GM12875 (cell line): ENCODE measurements at regions not wholly inside any gene's neighbourhood (a gene's known extent, or its start where the extent isn't known, plus 50 kb on each side); places are given as distances from the start of the nearest gene placed in this dataset.

Experiments used
- H3K4me3 ChIP-seq: one replicate; pipeline ENCODE4 v1.5.1; 2011; ENCODE audit warnings: low read depth, low read length, control low read depth
- CTCF ChIP-seq: IDR thresholded peaks from 2 replicates; pipeline ENCODE4 v1.5.1; 2011; ENCODE audit warnings: low read depth, mild to moderate bottlenecking, control low read depth, inconsistent platforms, low read length, moderate library complexity, borderline replicate concordance; ENCODE audit not compliant: insufficient read depth

- H3K4me3 ChIP-seq = no peak overlapping the region
- no peak for TF ChIP-seq CTCF
Measured at GRCh38 chr2:60309941-60310660, 243.4 kb downstream of the BCL11A start.

GRCh38 chr2:60309336-60309735 is 244.1 kb downstream of the BCL11A start:
- H3K4me3 ChIP-seq = no peak overlapping the region
- TF ChIP-seq CTCF = no peak

GRCh38 chr2:60306267-60306861 is 247.1 kb downstream of the BCL11A start:
- no peak overlapping the region for H3K4me3 ChIP-seq
- TF ChIP-seq CTCF = no peak

DNA sequence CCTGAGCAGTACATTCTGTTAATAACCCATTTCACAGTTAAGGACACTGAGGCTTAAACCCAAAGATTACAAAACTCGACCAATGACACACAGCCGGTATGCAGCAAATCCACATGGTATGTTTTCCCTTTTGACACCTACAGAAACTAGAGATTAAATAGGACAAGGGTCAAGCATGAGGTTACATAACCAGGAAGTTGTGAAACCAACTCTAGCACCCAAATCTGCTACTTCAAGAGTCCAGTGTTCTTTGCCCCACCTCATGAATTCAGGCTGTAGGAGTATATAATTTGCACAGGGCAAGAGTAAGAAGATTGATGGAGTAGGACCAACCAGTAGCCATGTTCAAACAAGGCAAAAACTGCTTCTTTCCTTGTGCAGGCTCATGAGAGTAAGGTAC is 249.8 kb downstream of the BCL11A start:
- TF ChIP-seq CTCF = no peak

DNA sequence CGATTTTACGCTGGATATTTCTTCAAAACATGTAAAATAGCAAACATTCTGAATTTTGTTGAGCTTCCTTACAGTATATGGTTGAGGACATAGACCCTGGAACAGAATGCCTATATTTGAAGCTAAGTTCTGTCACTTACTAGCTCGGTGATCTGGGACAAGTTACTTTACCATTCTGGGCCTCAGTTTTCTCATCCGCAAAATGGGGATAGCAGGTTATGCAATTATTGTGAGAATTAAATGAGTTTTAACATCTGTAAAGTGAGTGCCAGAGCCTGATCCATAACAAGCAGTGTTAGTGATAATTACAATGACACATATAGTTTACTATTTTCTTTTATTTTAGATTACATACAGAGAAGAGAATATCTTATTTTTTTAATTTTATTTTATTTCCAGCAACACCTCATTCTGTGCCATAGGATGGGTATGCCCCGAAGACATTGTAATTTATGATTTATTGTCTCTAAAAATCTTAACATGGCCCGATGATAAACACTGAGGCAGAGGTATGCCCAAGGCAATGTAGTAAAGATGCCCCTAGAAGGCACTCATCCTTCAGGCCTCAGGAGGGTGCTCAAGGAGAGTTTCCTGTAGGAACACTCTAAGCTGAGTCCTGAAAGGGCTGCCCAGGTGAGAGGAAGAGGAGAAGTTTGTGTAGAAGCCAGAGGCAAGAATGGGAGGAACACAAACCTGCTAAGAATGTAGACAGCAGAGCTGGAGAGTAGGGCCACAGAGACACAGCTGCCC is 250.9 kb downstream of the BCL11A start:
- H3K4me3 ChIP-seq = no peak overlapping the region
- no peak for TF ChIP-seq CTCF

More for the DNA sequence above, 249.8 kb downstream of the BCL11A start:
- no peak overlapping the region for H3K4me3 ChIP-seq

DNA sequence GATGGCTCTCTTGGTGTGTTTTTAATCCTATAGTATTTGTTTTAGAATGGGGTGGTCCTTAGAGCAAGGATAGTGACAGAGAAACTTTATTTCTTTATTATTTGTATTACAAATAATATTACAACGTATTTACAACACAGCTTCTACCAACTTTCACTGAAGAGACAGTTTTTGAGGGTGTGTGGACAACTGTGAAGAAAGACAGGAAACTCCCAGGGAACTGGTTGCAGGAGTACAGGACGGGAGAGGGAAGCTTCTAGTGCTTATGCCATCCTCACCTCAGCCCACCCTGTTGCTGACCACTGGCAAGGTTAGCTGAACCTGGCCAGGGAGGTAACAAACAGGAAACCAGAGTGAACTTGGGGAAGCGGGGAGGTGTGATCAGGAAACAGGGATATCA is 251.7 kb downstream of the BCL11A start:
- H3K4me3 ChIP-seq = no peak overlapping the region
- TF ChIP-seq CTCF = no peak
